Peyer's patch (tissue), 4 donors: ENCODE measurements at regions not wholly inside any gene's neighbourhood (a gene's known extent, or its start where the extent isn't known, plus 50 kb on each side); places are given as distances from the start of the nearest gene placed in this dataset.

ENCODE experiments used
- POLR2A ChIP-seq, 2 donors: fragments of 450-650 bp; IDR thresholded peaks; one replicate each; pipeline ENCODE4 v1.5.1; 2017; ENCODE audit warnings: antibody characterized with exemption in 2 of 2, mild to moderate bottlenecking in 2 of 2, moderate library complexity in 2 of 2
- TF ChIP-seq, protein P1 (sequence below), 6 experiments: fragments of 450-650 bp in 4 of 6; fragments of 200-600 bp in 2 of 6; sonication (generic) in 1 of 6; IDR thresholded peaks; one replicate each; pipeline ENCODE4 v1.5.1; 2017 to 2019; ENCODE audit warnings: antibody characterized with exemption in 6 of 6, mild to moderate bottlenecking in 3 of 6, moderate library complexity in 1 of 6

DNA sequence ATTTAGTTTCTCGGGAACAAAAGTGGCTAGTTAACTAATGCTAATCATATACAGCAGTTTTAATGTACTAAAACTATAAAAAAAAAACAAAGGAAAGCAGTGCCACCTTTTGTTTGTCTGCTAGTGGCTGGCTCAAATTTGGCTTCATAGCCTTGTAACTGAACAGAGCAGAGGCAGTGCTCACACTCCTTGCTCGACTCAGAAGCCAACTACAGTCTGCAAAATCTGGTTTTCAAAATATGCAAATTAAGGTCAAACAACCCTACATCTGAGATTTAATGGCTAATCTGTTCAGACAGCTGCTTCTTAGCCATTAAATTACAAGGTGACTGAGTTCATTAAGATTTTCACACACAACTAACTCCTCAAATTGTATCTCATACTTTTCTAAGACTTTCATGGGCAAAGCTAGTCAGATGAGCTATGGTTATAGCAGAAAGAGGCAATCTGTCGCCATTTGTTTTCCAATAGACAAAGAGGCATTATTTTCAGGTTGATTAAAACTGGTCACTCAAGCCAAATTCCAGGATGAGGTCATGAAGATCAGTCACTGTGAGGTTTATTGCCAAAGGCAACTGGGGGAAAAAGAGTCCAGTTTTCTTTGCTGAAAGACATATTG lies 56.8 kb upstream of the EPB41L4A start:
- no peak for TF ChIP-seq POLR2A (IDR thresholded peaks at IDR 0.05)
- TF ChIP-seq, protein P1, sequence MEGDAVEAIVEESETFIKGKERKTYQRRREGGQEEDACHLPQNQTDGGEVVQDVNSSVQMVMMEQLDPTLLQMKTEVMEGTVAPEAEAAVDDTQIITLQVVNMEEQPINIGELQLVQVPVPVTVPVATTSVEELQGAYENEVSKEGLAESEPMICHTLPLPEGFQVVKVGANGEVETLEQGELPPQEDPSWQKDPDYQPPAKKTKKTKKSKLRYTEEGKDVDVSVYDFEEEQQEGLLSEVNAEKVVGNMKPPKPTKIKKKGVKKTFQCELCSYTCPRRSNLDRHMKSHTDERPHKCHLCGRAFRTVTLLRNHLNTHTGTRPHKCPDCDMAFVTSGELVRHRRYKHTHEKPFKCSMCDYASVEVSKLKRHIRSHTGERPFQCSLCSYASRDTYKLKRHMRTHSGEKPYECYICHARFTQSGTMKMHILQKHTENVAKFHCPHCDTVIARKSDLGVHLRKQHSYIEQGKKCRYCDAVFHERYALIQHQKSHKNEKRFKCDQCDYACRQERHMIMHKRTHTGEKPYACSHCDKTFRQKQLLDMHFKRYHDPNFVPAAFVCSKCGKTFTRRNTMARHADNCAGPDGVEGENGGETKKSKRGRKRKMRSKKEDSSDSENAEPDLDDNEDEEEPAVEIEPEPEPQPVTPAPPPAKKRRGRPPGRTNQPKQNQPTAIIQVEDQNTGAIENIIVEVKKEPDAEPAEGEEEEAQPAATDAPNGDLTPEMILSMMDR (IDR thresholded peaks at IDR 0.05) = no peak
